ENCODE measurements at regions not wholly inside any gene's neighbourhood (a gene's known extent, or its start where the extent isn't known, plus 50 kb on each side); places are given as distances from the start of the nearest gene placed in this dataset.

DNA sequence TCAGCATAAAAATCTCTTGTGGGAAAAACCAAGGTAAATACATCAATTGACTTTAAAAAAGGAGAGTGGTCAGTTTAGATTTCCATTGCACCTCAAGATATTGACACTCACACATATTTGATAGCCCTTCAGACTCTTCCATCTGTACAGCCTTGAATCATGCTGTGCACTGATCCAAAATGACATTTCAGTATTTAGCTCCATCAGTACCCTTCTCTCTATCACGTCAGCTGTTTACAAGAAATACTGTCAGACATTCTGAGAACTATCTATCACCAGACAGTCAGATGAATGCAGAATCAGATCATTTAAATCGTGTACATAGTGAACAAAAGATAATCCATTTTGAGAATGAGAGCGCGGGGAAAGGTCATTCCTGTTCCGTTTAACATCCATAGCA, 511.9 kb downstream of the RPL10L start:
- TF ChIP-seq CTCF (conservative IDR thresholded peaks at IDR 0.05; ENCODE audit: low read depth, low read length), result no peak
- no peak for TF ChIP-seq FOS (IDR thresholded peaks at IDR 0.05; ENCODE audit: low read depth, low read length)
- no peak for TF ChIP-seq POLR2A (IDR thresholded peaks at IDR 0.05; ENCODE audit: low read depth, low read length)
- TF ChIP-seq, protein P1, sequence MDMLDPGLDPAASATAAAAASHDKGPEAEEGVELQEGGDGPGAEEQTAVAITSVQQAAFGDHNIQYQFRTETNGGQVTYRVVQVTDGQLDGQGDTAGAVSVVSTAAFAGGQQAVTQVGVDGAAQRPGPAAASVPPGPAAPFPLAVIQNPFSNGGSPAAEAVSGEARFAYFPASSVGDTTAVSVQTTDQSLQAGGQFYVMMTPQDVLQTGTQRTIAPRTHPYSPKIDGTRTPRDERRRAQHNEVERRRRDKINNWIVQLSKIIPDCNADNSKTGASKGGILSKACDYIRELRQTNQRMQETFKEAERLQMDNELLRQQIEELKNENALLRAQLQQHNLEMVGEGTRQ (IDR thresholded peaks at IDR 0.05; ENCODE audit: low read depth, low read length), result no peak
- no peak for TF ChIP-seq SMC3 (IDR thresholded peaks at IDR 0.05; ENCODE audit: low read depth, low read length)
- TF ChIP-seq MAFK (IDR thresholded peaks at IDR 0.05; ENCODE audit: low read depth, low read length), result no peak
- no peak for TF ChIP-seq CEBPB (IDR thresholded peaks at IDR 0.05; ENCODE audit: low read depth, low read length)
- TF ChIP-seq, protein P2, sequence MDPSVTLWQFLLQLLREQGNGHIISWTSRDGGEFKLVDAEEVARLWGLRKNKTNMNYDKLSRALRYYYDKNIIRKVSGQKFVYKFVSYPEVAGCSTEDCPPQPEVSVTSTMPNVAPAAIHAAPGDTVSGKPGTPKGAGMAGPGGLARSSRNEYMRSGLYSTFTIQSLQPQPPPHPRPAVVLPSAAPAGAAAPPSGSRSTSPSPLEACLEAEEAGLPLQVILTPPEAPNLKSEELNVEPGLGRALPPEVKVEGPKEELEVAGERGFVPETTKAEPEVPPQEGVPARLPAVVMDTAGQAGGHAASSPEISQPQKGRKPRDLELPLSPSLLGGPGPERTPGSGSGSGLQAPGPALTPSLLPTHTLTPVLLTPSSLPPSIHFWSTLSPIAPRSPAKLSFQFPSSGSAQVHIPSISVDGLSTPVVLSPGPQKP (IDR thresholded peaks at IDR 0.05; ENCODE audit: borderline replicate concordance, low read depth, low read length), result no peak
- TF ChIP-seq RCOR1 (IDR thresholded peaks at IDR 0.05; ENCODE audit: insufficient replicate concordance, low read length), result no peak
- TF ChIP-seq MXI1 (IDR thresholded peaks at IDR 0.05; ENCODE audit: borderline replicate concordance, low read depth, low read length), result no peak
- no peak for TF ChIP-seq MAZ (IDR thresholded peaks at IDR 0.05; ENCODE audit: borderline replicate concordance, low read depth, low read length)
- no peak for TF ChIP-seq CHD1 (IDR thresholded peaks at IDR 0.05; ENCODE audit: low read depth, low read length)
- TF ChIP-seq BHLHE40 (IDR thresholded peaks at IDR 0.05; ENCODE audit: low read depth, low read length), result no peak
- no peak for TF ChIP-seq RAD21 (IDR thresholded peaks at IDR 0.05; ENCODE audit: low read length)
